ENCODE measurements at regions not wholly inside any gene's neighbourhood (a gene's known extent, or its start where the extent isn't known, plus 50 kb on each side); places are given as distances from the start of the nearest gene placed in this dataset.
A peak's percentile ranks its signal among the peaks of the same experiment; 100 is the strongest.

- no peaks in the 10 kb centered on the region for H3K27me3 ChIP-seq
- H3K9me3 ChIP-seq: no peaks in the 10 kb centered on the region
- intact Hi-C loops (cut with DNase I): no loop called here
- H3K4me3 ChIP-seq: no peak overlapping the region
- TF ChIP-seq CTCF (IDR thresholded peaks at IDR 0.05): no peak
- ATAC-seq (no peak), DNase-seq (no peak)
- no peaks in the 10 kb centered on the region for H3K36me3 ChIP-seq
- H3K4me1 ChIP-seq: no peaks in the 10 kb centered on the region
- no peak overlapping the region for H3K27ac ChIP-seq
These were observed 1304.6 kb downstream of the EPHA7 start for GRCh38 chr6:92114797-92115196.

GRCh38 chr6:92114091-92114675 lies 1305.2 kb downstream of the EPHA7 start:
- Histone ChIP-seq H3K4me1 (no peaks in the 10 kb centered on the region), H3K9me3 (no peaks in the 10 kb centered on the region), H3K4me3 (no peak overlapping the region), H3K27me3 (no peaks in the 10 kb centered on the region), H3K27ac (no peak overlapping the region), H3K36me3 (no peaks in the 10 kb centered on the region)
- DNase-seq (no peak), ATAC-seq (no peak)
- no peak for TF ChIP-seq CTCF (IDR thresholded peaks at IDR 0.05)
- intact Hi-C loops (cut with DNase I): no loop called here

GRCh38 chr6:92111386-92111785 lies 1308.0 kb downstream of the EPHA7 start:
- Histone ChIP-seq H3K9me3 (no peaks in the 10 kb centered on the region), H3K27ac (no peak overlapping the region), H3K36me3 (no peaks in the 10 kb centered on the region), H3K4me3 (no peak overlapping the region), H3K27me3 (no peaks in the 10 kb centered on the region), H3K4me1 (no peaks in the 10 kb centered on the region)
- DNase-seq: no peak
- no peak for TF ChIP-seq CTCF (IDR thresholded peaks at IDR 0.05)
- intact Hi-C loops (cut with DNase I): no loop called here
- ATAC-seq: no peak

- Histone ChIP-seq H3K36me3 (no peaks in the 10 kb centered on the region), H3K9me3 (no peaks in the 10 kb centered on the region), H3K27me3 (no peaks in the 10 kb centered on the region), H3K4me3 (no peak overlapping the region), H3K4me1 (no peaks in the 10 kb centered on the region), H3K27ac (no peak overlapping the region)
- intact Hi-C loops (cut with DNase I): no loop called here
- ATAC-seq (no peak), DNase-seq (no peak)
- TF ChIP-seq CTCF (IDR thresholded peaks at IDR 0.05): no peak
These were observed 1309.0 kb downstream of the EPHA7 start for GRCh38 chr6:92110403-92110802.

- DNase-seq (no peak), ATAC-seq (peak; percentile 42)
- no peaks in the 10 kb centered on the region for H3K4me1 ChIP-seq
- TF ChIP-seq CTCF (IDR thresholded peaks at IDR 0.05): no peak
- H3K9me3 ChIP-seq: no peaks in the 10 kb centered on the region
- no peaks in the 10 kb centered on the region for H3K36me3 ChIP-seq
- no peak overlapping the region for H3K4me3 ChIP-seq
- H3K27ac ChIP-seq: no peak overlapping the region
- intact Hi-C loops (cut with DNase I): no loop called here
- no peaks in the 10 kb centered on the region for H3K27me3 ChIP-seq
These were observed 1309.4 kb downstream of the EPHA7 start for GRCh38 chr6:92109956-92110355.

- DNase-seq (no peak), ATAC-seq (peak; percentile 9)
- Histone ChIP-seq H3K36me3 (no peaks in the 10 kb centered on the region), H3K9me3 (no peaks in the 10 kb centered on the region), H3K27me3 (no peaks in the 10 kb centered on the region), H3K4me3 (no peak overlapping the region), H3K27ac (no peak overlapping the region), H3K4me1 (no peaks in the 10 kb centered on the region)
- intact Hi-C loops (cut with DNase I): no loop called here
- no peak for TF ChIP-seq CTCF (IDR thresholded peaks at IDR 0.05)
These were observed 1310.1 kb downstream of the EPHA7 start for GRCh38 chr6:92109256-92109655.

Measured in upper lobe of right lung (tissue), 1 donor.